ENCODE measurements at regions not wholly inside any gene's neighbourhood (a gene's known extent, or its start where the extent isn't known, plus 50 kb on each side); places are given as distances from the start of the nearest gene placed in this dataset.
A peak's percentile ranks its signal among the peaks of the same experiment; 100 is the strongest.

DNA sequence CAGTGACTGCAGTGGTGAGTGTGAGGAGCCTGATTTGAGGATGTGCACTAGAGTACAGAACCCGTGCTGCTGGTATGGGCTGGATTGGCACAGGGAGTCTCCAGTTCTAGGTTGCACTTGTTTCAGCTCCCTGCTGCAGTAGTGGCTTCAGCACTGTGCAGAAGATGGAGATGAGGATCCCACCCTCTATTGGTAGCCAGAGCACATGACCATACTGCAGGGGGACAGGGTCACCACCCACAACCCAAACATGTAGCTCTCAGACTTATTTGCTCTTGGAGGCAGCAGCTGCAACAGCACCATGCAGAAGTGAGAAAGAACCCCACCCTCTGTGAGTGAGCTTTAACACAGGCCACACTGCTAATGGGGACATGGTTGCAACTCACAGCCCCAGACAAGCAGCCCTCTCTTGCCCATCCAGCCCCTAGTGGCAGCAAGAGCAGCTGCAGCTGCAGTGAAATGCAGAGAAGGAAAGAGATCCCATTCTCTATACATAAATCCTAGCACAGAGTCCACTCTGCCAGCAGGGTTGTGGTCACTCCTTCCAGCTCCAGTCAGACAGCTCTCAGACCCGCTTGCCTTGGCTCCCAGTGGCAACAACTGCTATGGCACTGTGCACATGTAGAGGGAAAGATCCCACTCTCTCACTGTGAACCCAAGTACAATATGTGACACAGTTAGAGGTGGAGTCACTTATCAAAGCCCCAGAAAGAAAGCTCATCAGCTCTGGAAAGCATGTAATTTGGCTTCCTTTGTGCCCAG lies 51.4 kb upstream of the SCIN start:
- Histone ChIP-seq H3K9me2 (ENCODE audit: insufficient read depth) (no peaks in the 10 kb centered on the region; the same call in 1 of the 2 replicates), H4K20me1 (replicated peaks; ENCODE audit: insufficient read depth) (no peaks in the 10 kb centered on the region), H3K4me1 (ENCODE audit: insufficient read depth) (no peaks in the 10 kb centered on the region), H2AFZ (peak overlapping the region; percentile 77), H3K36me3 (ENCODE audit: insufficient read depth) (no peaks in the 10 kb centered on the region), H3K79me2 (replicated peaks; ENCODE audit: insufficient read depth) (no peaks in the 10 kb centered on the region), H3K4me3 (no peak overlapping the region), H3K27me3 (ENCODE audit: insufficient read depth) (no peaks in the 10 kb centered on the region), H3K4me2 (no peak overlapping the region), H3F3A (replicated peaks; ENCODE audit: low read depth) (0 out of 2 replicates have a peak, but pooled peaks cover 5% of the 10 kb centered on the region), H3K27ac (ENCODE audit: low read depth) (no peak overlapping the region)
- TF ChIP-seq, protein P1, sequence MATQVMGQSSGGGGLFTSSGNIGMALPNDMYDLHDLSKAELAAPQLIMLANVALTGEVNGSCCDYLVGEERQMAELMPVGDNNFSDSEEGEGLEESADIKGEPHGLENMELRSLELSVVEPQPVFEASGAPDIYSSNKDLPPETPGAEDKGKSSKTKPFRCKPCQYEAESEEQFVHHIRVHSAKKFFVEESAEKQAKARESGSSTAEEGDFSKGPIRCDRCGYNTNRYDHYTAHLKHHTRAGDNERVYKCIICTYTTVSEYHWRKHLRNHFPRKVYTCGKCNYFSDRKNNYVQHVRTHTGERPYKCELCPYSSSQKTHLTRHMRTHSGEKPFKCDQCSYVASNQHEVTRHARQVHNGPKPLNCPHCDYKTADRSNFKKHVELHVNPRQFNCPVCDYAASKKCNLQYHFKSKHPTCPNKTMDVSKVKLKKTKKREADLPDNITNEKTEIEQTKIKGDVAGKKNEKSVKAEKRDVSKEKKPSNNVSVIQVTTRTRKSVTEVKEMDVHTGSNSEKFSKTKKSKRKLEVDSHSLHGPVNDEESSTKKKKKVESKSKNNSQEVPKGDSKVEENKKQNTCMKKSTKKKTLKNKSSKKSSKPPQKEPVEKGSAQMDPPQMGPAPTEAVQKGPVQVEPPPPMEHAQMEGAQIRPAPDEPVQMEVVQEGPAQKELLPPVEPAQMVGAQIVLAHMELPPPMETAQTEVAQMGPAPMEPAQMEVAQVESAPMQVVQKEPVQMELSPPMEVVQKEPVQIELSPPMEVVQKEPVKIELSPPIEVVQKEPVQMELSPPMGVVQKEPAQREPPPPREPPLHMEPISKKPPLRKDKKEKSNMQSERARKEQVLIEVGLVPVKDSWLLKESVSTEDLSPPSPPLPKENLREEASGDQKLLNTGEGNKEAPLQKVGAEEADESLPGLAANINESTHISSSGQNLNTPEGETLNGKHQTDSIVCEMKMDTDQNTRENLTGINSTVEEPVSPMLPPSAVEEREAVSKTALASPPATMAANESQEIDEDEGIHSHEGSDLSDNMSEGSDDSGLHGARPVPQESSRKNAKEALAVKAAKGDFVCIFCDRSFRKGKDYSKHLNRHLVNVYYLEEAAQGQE (IDR thresholded peaks at IDR 0.05; ENCODE audit: unreplicated experiment), result no peak
- TF ChIP-seq, protein P2, sequence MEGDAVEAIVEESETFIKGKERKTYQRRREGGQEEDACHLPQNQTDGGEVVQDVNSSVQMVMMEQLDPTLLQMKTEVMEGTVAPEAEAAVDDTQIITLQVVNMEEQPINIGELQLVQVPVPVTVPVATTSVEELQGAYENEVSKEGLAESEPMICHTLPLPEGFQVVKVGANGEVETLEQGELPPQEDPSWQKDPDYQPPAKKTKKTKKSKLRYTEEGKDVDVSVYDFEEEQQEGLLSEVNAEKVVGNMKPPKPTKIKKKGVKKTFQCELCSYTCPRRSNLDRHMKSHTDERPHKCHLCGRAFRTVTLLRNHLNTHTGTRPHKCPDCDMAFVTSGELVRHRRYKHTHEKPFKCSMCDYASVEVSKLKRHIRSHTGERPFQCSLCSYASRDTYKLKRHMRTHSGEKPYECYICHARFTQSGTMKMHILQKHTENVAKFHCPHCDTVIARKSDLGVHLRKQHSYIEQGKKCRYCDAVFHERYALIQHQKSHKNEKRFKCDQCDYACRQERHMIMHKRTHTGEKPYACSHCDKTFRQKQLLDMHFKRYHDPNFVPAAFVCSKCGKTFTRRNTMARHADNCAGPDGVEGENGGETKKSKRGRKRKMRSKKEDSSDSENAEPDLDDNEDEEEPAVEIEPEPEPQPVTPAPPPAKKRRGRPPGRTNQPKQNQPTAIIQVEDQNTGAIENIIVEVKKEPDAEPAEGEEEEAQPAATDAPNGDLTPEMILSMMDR (conservative IDR thresholded peaks at IDR 0.05; ENCODE audit: low read depth in 2 of 2), result peak; percentile 81 to 87
- TF ChIP-seq ZNF331 (CRISPR knock-in tag; IDR thresholded peaks at IDR 0.05; ENCODE audit: low read depth), result no peak
- no peak for TF ChIP-seq NANOG (IDR thresholded peaks at IDR 0.05; ENCODE audit: borderline replicate concordance)
- TF ChIP-seq STAT1 (IDR thresholded peaks at IDR 0.05; ENCODE audit: unreplicated experiment), result no peak
- no peak for TF ChIP-seq JUNB (IDR thresholded peaks at IDR 0.05; ENCODE audit: unreplicated experiment)
- TF ChIP-seq, protein P3, sequence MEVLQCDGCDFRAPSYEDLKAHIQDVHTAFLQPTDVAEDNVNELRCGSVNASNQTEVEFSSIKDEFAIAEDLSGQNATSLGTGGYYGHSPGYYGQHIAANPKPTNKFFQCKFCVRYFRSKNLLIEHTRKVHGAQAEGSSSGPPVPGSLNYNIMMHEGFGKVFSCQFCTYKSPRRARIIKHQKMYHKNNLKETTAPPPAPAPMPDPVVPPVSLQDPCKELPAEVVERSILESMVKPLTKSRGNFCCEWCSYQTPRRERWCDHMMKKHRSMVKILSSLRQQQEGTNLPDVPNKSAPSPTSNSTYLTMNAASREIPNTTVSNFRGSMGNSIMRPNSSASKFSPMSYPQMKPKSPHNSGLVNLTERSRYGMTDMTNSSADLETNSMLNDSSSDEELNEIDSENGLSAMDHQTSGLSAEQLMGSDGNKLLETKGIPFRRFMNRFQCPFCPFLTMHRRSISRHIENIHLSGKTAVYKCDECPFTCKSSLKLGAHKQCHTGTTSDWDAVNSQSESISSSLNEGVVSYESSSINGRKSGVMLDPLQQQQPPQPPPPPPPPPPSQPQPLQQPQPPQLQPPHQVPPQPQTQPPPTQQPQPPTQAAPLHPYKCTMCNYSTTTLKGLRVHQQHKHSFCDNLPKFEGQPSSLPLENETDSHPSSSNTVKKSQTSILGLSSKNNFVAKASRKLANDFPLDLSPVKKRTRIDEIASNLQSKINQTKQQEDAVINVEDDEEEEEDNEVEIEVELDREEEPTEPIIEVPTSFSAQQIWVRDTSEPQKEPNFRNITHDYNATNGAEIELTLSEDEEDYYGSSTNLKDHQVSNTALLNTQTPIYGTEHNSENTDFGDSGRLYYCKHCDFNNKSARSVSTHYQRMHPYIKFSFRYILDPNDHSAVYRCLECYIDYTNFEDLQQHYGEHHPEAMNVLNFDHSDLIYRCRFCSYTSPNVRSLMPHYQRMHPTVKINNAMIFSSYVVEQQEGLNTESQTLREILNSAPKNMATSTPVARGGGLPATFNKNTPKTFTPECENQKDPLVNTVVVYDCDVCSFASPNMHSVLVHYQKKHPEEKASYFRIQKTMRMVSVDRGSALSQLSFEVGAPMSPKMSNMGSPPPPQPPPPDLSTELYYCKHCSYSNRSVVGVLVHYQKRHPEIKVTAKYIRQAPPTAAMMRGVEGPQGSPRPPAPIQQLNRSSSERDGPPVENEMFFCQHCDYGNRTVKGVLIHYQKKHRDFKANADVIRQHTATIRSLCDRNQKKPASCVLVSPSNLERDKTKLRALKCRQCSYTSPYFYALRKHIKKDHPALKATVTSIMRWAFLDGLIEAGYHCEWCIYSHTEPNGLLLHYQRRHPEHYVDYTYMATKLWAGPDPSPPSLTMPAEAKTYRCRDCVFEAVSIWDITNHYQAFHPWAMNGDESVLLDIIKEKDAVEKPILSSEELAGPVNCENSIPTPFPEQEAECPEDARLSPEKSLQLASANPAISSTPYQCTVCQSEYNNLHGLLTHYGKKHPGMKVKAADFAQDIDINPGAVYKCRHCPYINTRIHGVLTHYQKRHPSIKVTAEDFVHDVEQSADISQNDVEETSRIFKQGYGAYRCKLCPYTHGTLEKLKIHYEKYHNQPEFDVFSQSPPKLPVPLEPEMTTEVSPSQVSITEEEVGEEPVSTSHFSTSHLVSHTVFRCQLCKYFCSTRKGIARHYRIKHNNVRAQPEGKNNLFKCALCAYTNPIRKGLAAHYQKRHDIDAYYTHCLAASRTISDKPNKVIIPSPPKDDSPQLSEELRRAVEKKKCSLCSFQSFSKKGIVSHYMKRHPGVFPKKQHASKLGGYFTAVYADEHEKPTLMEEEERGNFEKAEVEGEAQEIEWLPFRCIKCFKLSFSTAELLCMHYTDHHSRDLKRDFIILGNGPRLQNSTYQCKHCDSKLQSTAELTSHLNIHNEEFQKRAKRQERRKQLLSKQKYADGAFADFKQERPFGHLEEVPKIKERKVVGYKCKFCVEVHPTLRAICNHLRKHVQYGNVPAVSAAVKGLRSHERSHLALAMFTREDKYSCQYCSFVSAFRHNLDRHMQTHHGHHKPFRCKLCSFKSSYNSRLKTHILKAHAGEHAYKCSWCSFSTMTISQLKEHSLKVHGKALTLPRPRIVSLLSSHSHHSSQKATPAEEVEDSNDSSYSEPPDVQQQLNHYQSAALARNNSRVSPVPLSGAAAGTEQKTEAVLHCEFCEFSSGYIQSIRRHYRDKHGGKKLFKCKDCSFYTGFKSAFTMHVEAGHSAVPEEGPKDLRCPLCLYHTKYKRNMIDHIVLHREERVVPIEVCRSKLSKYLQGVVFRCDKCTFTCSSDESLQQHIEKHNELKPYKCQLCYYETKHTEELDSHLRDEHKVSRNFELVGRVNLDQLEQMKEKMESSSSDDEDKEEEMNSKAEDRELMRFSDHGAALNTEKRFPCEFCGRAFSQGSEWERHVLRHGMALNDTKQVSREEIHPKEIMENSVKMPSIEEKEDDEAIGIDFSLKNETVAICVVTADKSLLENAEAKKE (CRISPR knock-in tag; IDR thresholded peaks at IDR 0.05), result peak; percentile 15; the same call in 1 of the 2 replicates
- no peak for TF ChIP-seq ZNF114 (CRISPR knock-in tag; IDR thresholded peaks at IDR 0.05)
- no peak for TF ChIP-seq EZH2 (IDR thresholded peaks at IDR 0.05; ENCODE audit: low read depth, unreplicated experiment)
- TF ChIP-seq EZH2phosphoT487 (IDR thresholded peaks at IDR 0.05; ENCODE audit: unreplicated experiment), result no peak
- TF ChIP-seq CREB1 (CRISPR knock-in tag; IDR thresholded peaks at IDR 0.05; ENCODE audit: low read depth), result no peak
- TF ChIP-seq POLR2AphosphoS5 (IDR thresholded peaks at IDR 0.05; ENCODE audit: low read depth), result no peak
- TF ChIP-seq, protein P4, sequence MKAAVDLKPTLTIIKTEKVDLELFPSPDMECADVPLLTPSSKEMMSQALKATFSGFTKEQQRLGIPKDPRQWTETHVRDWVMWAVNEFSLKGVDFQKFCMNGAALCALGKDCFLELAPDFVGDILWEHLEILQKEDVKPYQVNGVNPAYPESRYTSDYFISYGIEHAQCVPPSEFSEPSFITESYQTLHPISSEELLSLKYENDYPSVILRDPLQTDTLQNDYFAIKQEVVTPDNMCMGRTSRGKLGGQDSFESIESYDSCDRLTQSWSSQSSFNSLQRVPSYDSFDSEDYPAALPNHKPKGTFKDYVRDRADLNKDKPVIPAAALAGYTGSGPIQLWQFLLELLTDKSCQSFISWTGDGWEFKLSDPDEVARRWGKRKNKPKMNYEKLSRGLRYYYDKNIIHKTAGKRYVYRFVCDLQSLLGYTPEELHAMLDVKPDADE (IDR thresholded peaks at IDR 0.05), result no peak
- DNase-seq (ENCODE audit: low spot score) (peak; percentile 79), ATAC-seq (peak; percentile 99)
- no peaks in the 10 kb centered on the region for H3K4me1 Mint-ChIP-seq
- no peak overlapping the region for H3K27ac Mint-ChIP-seq
- H3K4me3 Mint-ChIP-seq, result no peak overlapping the region
- peaks cover 26% of the 10 kb centered on the region for H3K9me3 Mint-ChIP-seq
- peaks cover 20% of the 10 kb centered on the region for H3K36me3 Mint-ChIP-seq (ENCODE audit: low read depth)
- H3K27me3 Mint-ChIP-seq (ENCODE audit: insufficient read depth, low read depth, poor library complexity), result peaks cover 9% of the 10 kb centered on the region
